Neural progenitor cell (in vitro differentiated cells): ENCODE measurements at regions not wholly inside any gene's neighbourhood (a gene's known extent, or its start where the extent isn't known, plus 50 kb on each side); places are given as distances from the start of the nearest gene placed in this dataset.

ENCODE experiments used
- DNase-seq: peaks from one replicate; pipeline ENCODE4 v3.0.0-alpha.2; 2016; ENCODE audit warnings: low spot score
- H2AFZ ChIP-seq: fragments of 200-600 bp; sonication (generic); replicated peaks from 2 replicates; pipeline ENCODE4 v1.6.1; 2016; ENCODE audit warnings: antibody characterized with exemption
- H3F3A ChIP-seq: fragments of 200-600 bp; sonication (generic); 2 replicates; pipeline ENCODE4 v1.6.1; 2016; ENCODE audit warnings: antibody characterized with exemption, low read depth
- H3K27ac ChIP-seq: fragments of 200-600 bp; sonication (generic); 2 replicates; pipeline ENCODE4 v1.5.1; 2016; ENCODE audit warnings: mild to moderate bottlenecking
- H3K27me3 ChIP-seq: fragments of 200-600 bp; sonication (generic); 2 replicates; pipeline ENCODE4 v1.6.1; 2016; ENCODE audit warnings: mild to moderate bottlenecking, moderate library complexity
- H3K36me3 ChIP-seq: fragments of 200-600 bp; sonication (generic); 2 replicates; pipeline ENCODE4 v1.5.1; 2016
- H3K4me1 ChIP-seq: fragments of 200-600 bp; sonication (generic); 2 replicates; pipeline ENCODE4 v1.6.1; 2016; ENCODE audit warnings: mixed run types
- H3K4me2 ChIP-seq: fragments of 200-600 bp; sonication (generic); 2 replicates; pipeline ENCODE4 v1.6.1; 2016
- H3K4me3 ChIP-seq: fragments of 200-600 bp; sonication (generic); 2 replicates; pipeline ENCODE4 v1.5.1; 2016
- H3K79me2 ChIP-seq: fragments of 200-600 bp; sonication (generic); 2 replicates; pipeline ENCODE4 v1.6.1; 2016; ENCODE audit warnings: low read depth
- H3K9ac ChIP-seq: fragments of 200-600 bp; sonication (generic); 2 replicates; pipeline ENCODE4 v1.6.1; 2016
- H3K9me3 ChIP-seq: fragments of 200-600 bp; sonication (generic); 2 replicates; pipeline ENCODE4 v1.5.1; 2016; ENCODE audit warnings: low read depth
- H4K20me1 ChIP-seq: fragments of 200-600 bp; sonication (generic); 2 replicates; pipeline ENCODE4 v1.6.1; 2016; ENCODE audit warnings: low read depth
- H3K27ac Mint-ChIP-seq: 3 replicates; pipeline ENCODE4 v1.8.0; 2021; ENCODE audit warnings: mixed read lengths
- H3K27me3 Mint-ChIP-seq: 2 replicates; pipeline ENCODE4 v1.8.0; 2022; ENCODE audit warnings: low read depth, mild to moderate bottlenecking, inconsistent platforms, moderate library complexity, mixed read lengths; ENCODE audit not compliant: insufficient read depth
- H3K36me3 Mint-ChIP-seq: 3 replicates; pipeline ENCODE4 v1.8.0; 2021; ENCODE audit warnings: mixed read lengths
- H3K4me1 Mint-ChIP-seq: 3 replicates; pipeline ENCODE4 v1.8.0; 2021; ENCODE audit warnings: mixed read lengths
- H3K4me3 Mint-ChIP-seq: 3 replicates; pipeline ENCODE4 v1.8.0; 2021; ENCODE audit warnings: mild to moderate bottlenecking, moderate library complexity, mixed read lengths
- H3K9me3 Mint-ChIP-seq: 3 replicates; pipeline ENCODE4 v1.8.0; 2020; ENCODE audit warnings: mixed read lengths
- EZH2 ChIP-seq: fragments of 200-600 bp; sonication (generic); IDR thresholded peaks from 2 replicates; pipeline ENCODE4 v1.6.1; 2017; ENCODE audit warnings: antibody characterized with exemption, mild to moderate bottlenecking, moderate library complexity
- EZH2phosphoT487 ChIP-seq: fragments of 200-600 bp; sonication (generic); IDR thresholded peaks from 2 replicates; pipeline ENCODE4 v1.6.1; 2017; ENCODE audit warnings: antibody characterized with exemption
- TF ChIP-seq, protein P1 (sequence below): fragments of 200-600 bp; sonication (generic); IDR thresholded peaks from 2 replicates; pipeline ENCODE4 v1.5.1; 2017; ENCODE audit warnings: antibody characterized with exemption, mild to moderate bottlenecking

- H3K4me1 Mint-ChIP-seq: peaks cover 32% of the 10 kb centered on the region
- H3K27me3 Mint-ChIP-seq: peaks cover 2% of the 10 kb centered on the region
- Histone ChIP-seq H3K36me3 (no peaks in the 10 kb centered on the region), H4K20me1 (no peaks in the 10 kb centered on the region), H3K9ac (no peak overlapping the region), H3K27ac (no peak overlapping the region), H3K4me2 (no peak overlapping the region), H3K79me2 (no peaks in the 10 kb centered on the region), H3K4me1 (no peaks in the 10 kb centered on the region), H3K9me3 (no peaks in the 10 kb centered on the region), H3K27me3 (no peaks in the 10 kb centered on the region), H3F3A (no peaks in the 10 kb centered on the region), H3K4me3 (no peak overlapping the region), H2AFZ (no peak overlapping the region)
- no peak for DNase-seq
- TF ChIP-seq EZH2phosphoT487 (no peak), EZH2 (no peak)
- TF ChIP-seq, protein P1, sequence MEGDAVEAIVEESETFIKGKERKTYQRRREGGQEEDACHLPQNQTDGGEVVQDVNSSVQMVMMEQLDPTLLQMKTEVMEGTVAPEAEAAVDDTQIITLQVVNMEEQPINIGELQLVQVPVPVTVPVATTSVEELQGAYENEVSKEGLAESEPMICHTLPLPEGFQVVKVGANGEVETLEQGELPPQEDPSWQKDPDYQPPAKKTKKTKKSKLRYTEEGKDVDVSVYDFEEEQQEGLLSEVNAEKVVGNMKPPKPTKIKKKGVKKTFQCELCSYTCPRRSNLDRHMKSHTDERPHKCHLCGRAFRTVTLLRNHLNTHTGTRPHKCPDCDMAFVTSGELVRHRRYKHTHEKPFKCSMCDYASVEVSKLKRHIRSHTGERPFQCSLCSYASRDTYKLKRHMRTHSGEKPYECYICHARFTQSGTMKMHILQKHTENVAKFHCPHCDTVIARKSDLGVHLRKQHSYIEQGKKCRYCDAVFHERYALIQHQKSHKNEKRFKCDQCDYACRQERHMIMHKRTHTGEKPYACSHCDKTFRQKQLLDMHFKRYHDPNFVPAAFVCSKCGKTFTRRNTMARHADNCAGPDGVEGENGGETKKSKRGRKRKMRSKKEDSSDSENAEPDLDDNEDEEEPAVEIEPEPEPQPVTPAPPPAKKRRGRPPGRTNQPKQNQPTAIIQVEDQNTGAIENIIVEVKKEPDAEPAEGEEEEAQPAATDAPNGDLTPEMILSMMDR: no peak
- no peaks in the 10 kb centered on the region for H3K36me3 Mint-ChIP-seq
- H3K9me3 Mint-ChIP-seq: no peaks in the 10 kb centered on the region
- no peak overlapping the region for H3K27ac Mint-ChIP-seq
- H3K4me3 Mint-ChIP-seq: no peak overlapping the region
These were observed 121.0 kb upstream of the SLC39A10 start for GRCh38 chr2:195535911-195536522.

DNA sequence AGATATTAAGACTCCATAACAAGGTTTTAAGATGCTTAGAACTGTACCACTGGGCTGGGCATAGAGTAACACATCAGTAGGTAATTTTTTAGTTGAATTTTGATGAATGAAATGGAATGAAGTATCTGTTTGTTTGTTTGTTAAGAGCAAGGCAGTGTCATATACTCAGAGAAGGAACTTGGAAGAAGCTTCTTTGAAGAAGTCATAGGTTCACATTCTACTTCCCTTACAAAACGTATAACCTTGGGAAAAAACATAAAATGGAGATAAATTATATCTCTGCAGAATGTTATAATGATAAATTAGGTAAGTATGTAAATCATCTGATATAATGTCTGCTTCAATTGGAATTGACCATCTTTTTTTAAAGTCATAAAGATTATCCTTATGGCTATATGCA, 122.1 kb upstream of the SLC39A10 start:
- no peak overlapping the region for H3K4me3 Mint-ChIP-seq
- H3K36me3 ChIP-seq: no peaks in the 10 kb centered on the region
- no peaks in the 10 kb centered on the region for H3K9me3 Mint-ChIP-seq
- H3K4me1 Mint-ChIP-seq: peaks cover 32% of the 10 kb centered on the region
- no peak overlapping the region for H3K4me3 ChIP-seq
- H3F3A ChIP-seq: no peaks in the 10 kb centered on the region
- H3K27me3 ChIP-seq: no peaks in the 10 kb centered on the region
- no peak overlapping the region for H3K27ac ChIP-seq
- H3K27me3 Mint-ChIP-seq: peaks cover 2% of the 10 kb centered on the region
- H3K27ac Mint-ChIP-seq: no peak overlapping the region
- no peaks in the 10 kb centered on the region for H3K4me1 ChIP-seq
- DNase-seq: no peak
- no peaks in the 10 kb centered on the region for H3K79me2 ChIP-seq
- no peak overlapping the region for H3K9ac ChIP-seq
- no peaks in the 10 kb centered on the region for H4K20me1 ChIP-seq
- H3K36me3 Mint-ChIP-seq: no peaks in the 10 kb centered on the region
- TF ChIP-seq, protein P1: no peak
- no peak for TF ChIP-seq EZH2
- no peak for TF ChIP-seq EZH2phosphoT487
- no peaks in the 10 kb centered on the region for H3K9me3 ChIP-seq
- H2AFZ ChIP-seq: no peak overlapping the region
- no peak overlapping the region for H3K4me2 ChIP-seq

DNA sequence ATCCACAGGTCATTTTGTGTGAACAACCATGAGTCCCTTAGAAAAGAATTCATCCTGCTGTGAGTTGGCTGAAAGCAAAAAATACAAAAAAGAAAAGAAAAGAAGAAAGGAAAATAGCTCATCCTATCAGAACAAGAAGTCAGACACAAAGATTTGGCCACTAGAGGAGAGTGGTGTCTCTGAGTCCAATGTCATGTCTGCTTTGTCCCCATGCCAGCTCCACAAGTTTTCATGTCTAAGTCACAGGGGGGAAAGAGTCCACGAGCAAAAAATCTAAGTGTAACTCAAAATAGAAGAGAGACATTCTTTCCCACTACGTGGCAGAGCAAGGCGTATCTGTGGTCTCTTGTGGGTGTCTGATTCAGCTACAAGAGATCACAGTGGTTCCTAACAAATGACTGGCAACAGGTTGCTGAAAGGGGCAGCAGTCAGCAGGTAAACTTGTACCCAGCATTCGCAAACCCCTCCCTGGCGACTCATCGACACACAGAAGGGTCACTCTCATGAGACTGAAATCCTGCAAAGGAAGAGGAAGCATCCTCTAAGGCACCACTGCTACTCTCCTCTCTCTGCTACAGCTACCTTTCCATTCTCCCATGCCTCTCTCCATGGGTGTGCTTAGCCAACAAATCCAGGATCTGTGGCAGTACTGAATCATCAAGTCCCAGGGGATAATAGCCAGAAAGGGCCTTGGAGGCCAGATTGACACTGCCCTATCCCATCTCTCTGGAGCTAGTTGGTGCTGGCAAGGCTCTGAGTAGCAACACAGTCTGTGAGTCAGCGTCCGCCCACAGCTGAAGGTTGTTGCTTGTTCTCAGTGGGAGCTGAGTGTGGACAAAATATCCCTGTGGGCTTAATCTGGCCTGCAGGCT, 123.0 kb upstream of the SLC39A10 start:
- H3K4me2 ChIP-seq: no peak overlapping the region

More for the DNA sequence above, 123.0 kb upstream of the SLC39A10 start:
- Histone ChIP-seq H3K4me1 (no peaks in the 10 kb centered on the region), H3K36me3 (no peaks in the 10 kb centered on the region), H3K27me3 (no peaks in the 10 kb centered on the region), H2AFZ (no peak overlapping the region), H3K4me3 (no peak overlapping the region), H3F3A (no peaks in the 10 kb centered on the region), H3K9ac (no peak overlapping the region), H3K27ac (no peak overlapping the region), H4K20me1 (no peaks in the 10 kb centered on the region), H3K79me2 (no peaks in the 10 kb centered on the region), H3K9me3 (no peaks in the 10 kb centered on the region)
- TF ChIP-seq EZH2: no peak
- TF ChIP-seq EZH2phosphoT487: no peak
- TF ChIP-seq, protein P1: no peak
- DNase-seq: no peak
- H3K27me3 Mint-ChIP-seq: peaks cover 2% of the 10 kb centered on the region
- H3K36me3 Mint-ChIP-seq: no peaks in the 10 kb centered on the region
- H3K4me1 Mint-ChIP-seq: peaks cover 32% of the 10 kb centered on the region
- no peak overlapping the region for H3K4me3 Mint-ChIP-seq
- no peaks in the 10 kb centered on the region for H3K9me3 Mint-ChIP-seq
- peak overlapping the region; percentile 48 for H3K27ac Mint-ChIP-seq
